ENCODE measurements at regions not wholly inside any gene's neighbourhood (a gene's known extent, or its start where the extent isn't known, plus 50 kb on each side); places are given as distances from the start of the nearest gene placed in this dataset.

- no peak for TF ChIP-seq POLR2A (IDR thresholded peaks at IDR 0.05)
- TF ChIP-seq CTCF (IDR thresholded peaks at IDR 0.05), result no peak
Measured at GRCh38 chrX:1902901-1903235, 288.0 kb downstream of the ASMT start.
